Rectal smooth muscle tissue (tissue), 1 donor: ENCODE measurements at regions not wholly inside any gene's neighbourhood (a gene's known extent, or its start where the extent isn't known, plus 50 kb on each side); places are given as distances from the start of the nearest gene placed in this dataset.

Experiments
- H3K27ac ChIP-seq: one replicate; pipeline ENCODE4 v1.7.0; 2013; ENCODE audit warnings: low read depth, low read length, inconsistent platforms
- H3K27me3 ChIP-seq: one replicate; pipeline ENCODE4 v1.7.0; 2013; ENCODE audit warnings: low read length; ENCODE audit not compliant: control insufficient read depth, insufficient read depth
- H3K36me3 ChIP-seq: one replicate; pipeline ENCODE4 v1.7.0; 2013; ENCODE audit warnings: low read length; ENCODE audit not compliant: control insufficient read depth, insufficient read depth
- H3K4me1 ChIP-seq: one replicate; pipeline ENCODE4 v1.7.0; 2013; ENCODE audit warnings: low read length; ENCODE audit not compliant: control insufficient read depth, insufficient read depth
- H3K4me3 ChIP-seq: one replicate; pipeline ENCODE4 v1.7.0; 2013; ENCODE audit warnings: low read length
- H3K9ac ChIP-seq: one replicate; pipeline ENCODE4 v1.7.0; 2013; ENCODE audit warnings: low read length

GRCh38 chr3:153290268-153291015, 128.4 kb downstream of the RAP2B start:
- H3K4me3 ChIP-seq, result no peak overlapping the region
- H3K27ac ChIP-seq, result no peak overlapping the region
- no peaks in the 10 kb centered on the region for H3K27me3 ChIP-seq
- H3K9ac ChIP-seq, result no peak overlapping the region
- no peaks in the 10 kb centered on the region for H3K4me1 ChIP-seq
- H3K36me3 ChIP-seq, result no peaks in the 10 kb centered on the region

DNA sequence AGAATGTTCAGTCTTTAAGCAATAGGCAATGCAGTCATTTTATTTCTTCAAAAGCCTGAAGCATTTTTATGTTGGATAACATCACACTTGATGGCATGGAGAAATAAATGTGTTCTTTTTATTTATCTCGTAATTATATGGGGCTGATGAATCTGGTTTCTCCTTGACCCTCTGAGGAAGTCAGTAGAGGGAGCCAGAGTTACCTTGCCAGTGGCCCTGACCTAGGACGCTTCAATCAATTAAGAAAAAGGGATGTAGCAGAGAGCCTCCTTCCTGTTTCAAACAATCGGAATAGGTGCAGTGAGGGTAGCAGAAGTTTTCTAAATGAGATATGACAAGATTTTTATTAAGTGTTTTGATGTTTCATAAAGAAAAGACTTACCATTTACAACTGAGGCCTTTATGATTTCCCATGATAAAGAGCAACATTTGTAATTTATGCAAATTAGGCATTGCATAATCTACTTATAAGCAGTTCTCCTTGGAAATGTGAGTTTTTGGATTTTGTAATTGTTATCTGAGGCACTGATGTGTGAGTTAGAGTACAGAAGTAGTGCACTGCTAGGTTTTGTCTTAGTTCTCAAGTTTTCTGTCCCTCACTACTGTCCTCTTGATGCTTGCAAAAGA, 129.1 kb downstream of the RAP2B start:
- no peaks in the 10 kb centered on the region for H3K4me1 ChIP-seq
- no peaks in the 10 kb centered on the region for H3K27me3 ChIP-seq
- H3K36me3 ChIP-seq, result no peaks in the 10 kb centered on the region
- no peak overlapping the region for H3K4me3 ChIP-seq
- H3K27ac ChIP-seq, result no peak overlapping the region
- no peak overlapping the region for H3K9ac ChIP-seq

GRCh38 chr3:153293265-153293664, 131.2 kb downstream of the RAP2B start:
- Histone ChIP-seq H3K4me1 (no peaks in the 10 kb centered on the region), H3K27ac (no peak overlapping the region), H3K36me3 (no peaks in the 10 kb centered on the region), H3K4me3 (no peak overlapping the region), H3K27me3 (no peaks in the 10 kb centered on the region), H3K9ac (no peak overlapping the region)

GRCh38 chr3:153295901-153296300, 133.9 kb downstream of the RAP2B start:
- H3K36me3 ChIP-seq, result no peaks in the 10 kb centered on the region
- no peaks in the 10 kb centered on the region for H3K4me1 ChIP-seq
- H3K4me3 ChIP-seq, result no peak overlapping the region
- no peaks in the 10 kb centered on the region for H3K27me3 ChIP-seq
- H3K9ac ChIP-seq, result no peak overlapping the region
- no peak overlapping the region for H3K27ac ChIP-seq

GRCh38 chr3:153305189-153305588, 143.2 kb downstream of the RAP2B start:
- Histone ChIP-seq H3K4me3 (no peak overlapping the region), H3K9ac (no peak overlapping the region), H3K4me1 (no peaks in the 10 kb centered on the region), H3K27ac (no peak overlapping the region), H3K27me3 (no peaks in the 10 kb centered on the region), H3K36me3 (no peaks in the 10 kb centered on the region)

DNA sequence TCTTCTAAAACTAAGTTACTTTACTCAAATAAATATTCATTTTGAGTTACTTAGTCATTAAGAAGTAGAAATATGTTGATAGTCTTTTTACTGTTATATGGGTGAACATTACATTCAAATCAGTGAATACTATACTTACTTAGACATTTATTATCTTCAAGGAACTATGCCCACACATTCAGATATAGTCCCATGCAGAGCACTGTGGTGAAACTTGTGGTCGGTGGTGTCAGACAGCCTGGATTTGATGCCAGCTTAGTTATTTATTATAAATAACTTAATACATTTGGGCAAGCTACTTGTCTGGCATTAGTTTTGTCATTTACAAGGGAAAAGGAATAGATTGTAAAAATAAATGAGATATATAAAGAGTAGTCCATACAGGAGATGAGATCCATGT, 149.5 kb downstream of the RAP2B start:
- no peaks in the 10 kb centered on the region for H3K36me3 ChIP-seq
- no peak overlapping the region for H3K9ac ChIP-seq
- H3K27me3 ChIP-seq, result no peaks in the 10 kb centered on the region
- H3K27ac ChIP-seq, result no peak overlapping the region
- H3K4me3 ChIP-seq, result no peak overlapping the region
- H3K4me1 ChIP-seq, result no peaks in the 10 kb centered on the region

GRCh38 chr3:153313302-153313965, 151.4 kb downstream of the RAP2B start:
- no peak overlapping the region for H3K27ac ChIP-seq
- H3K9ac ChIP-seq, result no peak overlapping the region
- no peaks in the 10 kb centered on the region for H3K36me3 ChIP-seq
- no peaks in the 10 kb centered on the region for H3K27me3 ChIP-seq
- no peaks in the 10 kb centered on the region for H3K4me1 ChIP-seq
- H3K4me3 ChIP-seq, result no peak overlapping the region

DNA sequence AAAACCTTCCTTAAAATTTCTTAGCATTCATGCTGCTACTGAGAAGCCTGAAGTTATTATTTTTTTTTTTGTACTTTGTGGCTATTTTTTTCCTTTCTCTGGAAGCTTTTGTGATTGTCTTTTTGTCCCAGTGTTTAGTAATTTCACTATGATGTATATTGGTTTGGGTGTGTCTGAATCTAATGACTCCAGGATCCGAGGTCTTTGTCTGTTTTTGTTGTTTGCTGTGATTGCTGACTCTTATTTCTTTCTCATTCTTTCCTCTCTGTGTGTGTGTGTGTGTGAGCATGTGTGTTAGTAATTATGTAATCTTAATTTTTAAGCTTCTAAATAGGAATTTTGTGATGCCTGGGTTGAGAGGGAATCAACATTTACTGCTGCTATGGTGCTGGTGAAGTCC, 152.0 kb downstream of the RAP2B start:
- Histone ChIP-seq H3K4me1 (no peaks in the 10 kb centered on the region), H3K27ac (no peak overlapping the region), H3K9ac (no peak overlapping the region), H3K36me3 (no peaks in the 10 kb centered on the region), H3K4me3 (no peak overlapping the region), H3K27me3 (no peaks in the 10 kb centered on the region)

DNA sequence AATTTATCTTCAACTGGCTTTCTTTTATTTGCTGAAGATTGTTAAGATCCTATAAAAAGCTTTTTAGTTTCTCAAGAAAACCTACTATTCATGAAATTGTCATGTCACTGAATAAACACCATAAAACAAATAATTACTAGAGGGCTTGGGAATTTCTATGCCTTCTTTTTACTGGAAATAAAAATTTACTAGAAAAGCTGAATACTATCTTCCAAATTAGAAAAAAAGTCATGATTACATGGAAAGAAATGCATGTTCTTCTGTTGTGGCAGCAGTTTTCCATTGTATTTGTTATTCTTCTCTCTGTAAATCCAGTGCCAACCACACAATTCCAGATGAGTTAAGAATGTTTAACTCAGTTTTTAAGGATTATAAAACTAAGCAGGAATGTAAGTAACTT, 153.8 kb downstream of the RAP2B start:
- no peak overlapping the region for H3K9ac ChIP-seq
- H3K36me3 ChIP-seq, result no peaks in the 10 kb centered on the region
- H3K4me3 ChIP-seq, result no peak overlapping the region
- H3K27me3 ChIP-seq, result no peaks in the 10 kb centered on the region
- no peak overlapping the region for H3K27ac ChIP-seq
- H3K4me1 ChIP-seq, result no peaks in the 10 kb centered on the region

- no peak overlapping the region for H3K27ac ChIP-seq
- H3K4me1 ChIP-seq, result no peaks in the 10 kb centered on the region
- no peaks in the 10 kb centered on the region for H3K36me3 ChIP-seq
- H3K4me3 ChIP-seq, result no peak overlapping the region
- no peak overlapping the region for H3K9ac ChIP-seq
- H3K27me3 ChIP-seq, result no peaks in the 10 kb centered on the region
Measured at GRCh38 chr3:153319705-153320554, 157.9 kb downstream of the RAP2B start.

GRCh38 chr3:153320585-153321128, 158.6 kb downstream of the RAP2B start:
- Histone ChIP-seq H3K4me3 (no peak overlapping the region), H3K27me3 (no peaks in the 10 kb centered on the region), H3K27ac (no peak overlapping the region), H3K9ac (no peak overlapping the region), H3K36me3 (no peaks in the 10 kb centered on the region), H3K4me1 (no peaks in the 10 kb centered on the region)

DNA sequence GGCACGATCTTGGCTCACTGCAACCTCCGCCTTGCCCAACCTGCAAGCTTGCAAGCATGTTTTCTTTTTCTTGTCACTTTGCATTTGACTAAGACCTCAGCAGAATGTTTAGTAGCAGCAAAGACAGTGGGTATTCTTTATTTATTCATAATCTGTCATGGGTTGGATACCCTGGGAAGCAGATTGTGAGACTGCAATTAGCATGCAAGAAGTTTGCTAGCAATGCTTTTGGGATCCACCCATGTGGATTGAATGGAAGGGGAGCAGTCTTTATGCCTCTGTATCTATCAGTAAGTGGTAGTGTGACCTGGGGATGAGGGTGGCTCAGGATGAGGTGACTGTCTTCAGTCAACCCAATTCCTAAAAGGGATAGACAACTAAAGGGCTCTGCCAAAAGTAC, 166.7 kb downstream of the RAP2B start:
- Histone ChIP-seq H3K27ac (no peak overlapping the region), H3K36me3 (no peaks in the 10 kb centered on the region), H3K9ac (no peak overlapping the region), H3K4me1 (no peaks in the 10 kb centered on the region), H3K27me3 (no peaks in the 10 kb centered on the region), H3K4me3 (no peak overlapping the region)
